Ishikawa (cell line): ENCODE measurements at regions not wholly inside any gene's neighbourhood (a gene's known extent, or its start where the extent isn't known, plus 50 kb on each side); places are given as distances from the start of the nearest gene placed in this dataset.

ENCODE experiments used
- CEBPB ChIP-seq: IDR thresholded peaks from 2 replicates; pipeline ENCODE4 v1.6.1; 2012
- CREB1 ChIP-seq: IDR thresholded peaks from 2 replicates; pipeline ENCODE4 v1.6.1; 2012; ENCODE audit warnings: low read depth
- EGR1 ChIP-seq: IDR thresholded peaks from 2 replicates; pipeline ENCODE4 v1.6.1; 2012
- RAD21 ChIP-seq: IDR thresholded peaks from 2 replicates; pipeline ENCODE4 v1.6.1; 2012; ENCODE audit warnings: low read depth
- TAF1 ChIP-seq: IDR thresholded peaks from 2 replicates; pipeline ENCODE4 v1.6.1; 2012; ENCODE audit warnings: low read depth, mild to moderate bottlenecking
- TEAD4 ChIP-seq: IDR thresholded peaks from 2 replicates; pipeline ENCODE4 v1.6.1; 2012
- YY1 ChIP-seq: IDR thresholded peaks from 2 replicates; pipeline ENCODE4 v1.6.1; 2012; ENCODE audit warnings: low read depth
- ZBTB7A ChIP-seq: IDR thresholded peaks from 2 replicates; pipeline ENCODE4 v1.6.1; 2012; ENCODE audit warnings: low read depth
- TF ChIP-seq, protein P1 (sequence below): IDR thresholded peaks from 2 replicates; pipeline ENCODE4 v1.6.1; 2012
- TF ChIP-seq, protein P2 (sequence below): IDR thresholded peaks from 2 replicates; pipeline ENCODE4 v1.6.1; 2012
- TF ChIP-seq, protein P3 (sequence below): IDR thresholded peaks from 2 replicates; pipeline ENCODE4 v1.6.1; 2012; ENCODE audit warnings: low read depth, mild to moderate bottlenecking

DNA sequence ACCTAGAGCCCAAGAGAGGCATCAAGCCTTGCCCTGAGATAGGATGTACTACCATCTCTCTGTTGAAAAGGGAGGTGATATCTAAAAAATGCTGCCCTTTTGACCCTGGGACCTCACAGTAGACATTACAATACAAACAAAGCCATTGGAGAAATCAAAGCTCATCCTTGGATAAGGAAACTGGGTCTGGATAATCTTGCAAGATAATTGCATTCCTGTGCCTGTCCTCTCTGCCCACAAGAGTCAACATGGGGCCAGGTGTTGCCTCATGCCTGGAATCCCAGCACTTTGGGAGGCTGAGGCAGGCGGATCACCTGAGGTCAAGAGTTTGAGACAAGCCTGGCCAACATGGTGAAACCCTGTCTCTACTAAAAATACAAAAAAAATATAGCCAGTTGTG, 57.3 kb upstream of the DLG1 start:
- TF ChIP-seq YY1 (no peak), ZBTB7A (no peak), CEBPB (no peak), RAD21 (no peak), EGR1 (no peak), TAF1 (no peak), TEAD4 (no peak), CREB1 (no peak)
- TF ChIP-seq, protein P1, sequence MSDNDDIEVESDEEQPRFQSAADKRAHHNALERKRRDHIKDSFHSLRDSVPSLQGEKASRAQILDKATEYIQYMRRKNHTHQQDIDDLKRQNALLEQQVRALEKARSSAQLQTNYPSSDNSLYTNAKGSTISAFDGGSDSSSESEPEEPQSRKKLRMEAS: no peak
- TF ChIP-seq, protein P2, sequence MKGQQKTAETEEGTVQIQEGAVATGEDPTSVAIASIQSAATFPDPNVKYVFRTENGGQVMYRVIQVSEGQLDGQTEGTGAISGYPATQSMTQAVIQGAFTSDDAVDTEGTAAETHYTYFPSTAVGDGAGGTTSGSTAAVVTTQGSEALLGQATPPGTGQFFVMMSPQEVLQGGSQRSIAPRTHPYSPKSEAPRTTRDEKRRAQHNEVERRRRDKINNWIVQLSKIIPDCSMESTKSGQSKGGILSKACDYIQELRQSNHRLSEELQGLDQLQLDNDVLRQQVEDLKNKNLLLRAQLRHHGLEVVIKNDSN: no peak
- TF ChIP-seq, protein P3, sequence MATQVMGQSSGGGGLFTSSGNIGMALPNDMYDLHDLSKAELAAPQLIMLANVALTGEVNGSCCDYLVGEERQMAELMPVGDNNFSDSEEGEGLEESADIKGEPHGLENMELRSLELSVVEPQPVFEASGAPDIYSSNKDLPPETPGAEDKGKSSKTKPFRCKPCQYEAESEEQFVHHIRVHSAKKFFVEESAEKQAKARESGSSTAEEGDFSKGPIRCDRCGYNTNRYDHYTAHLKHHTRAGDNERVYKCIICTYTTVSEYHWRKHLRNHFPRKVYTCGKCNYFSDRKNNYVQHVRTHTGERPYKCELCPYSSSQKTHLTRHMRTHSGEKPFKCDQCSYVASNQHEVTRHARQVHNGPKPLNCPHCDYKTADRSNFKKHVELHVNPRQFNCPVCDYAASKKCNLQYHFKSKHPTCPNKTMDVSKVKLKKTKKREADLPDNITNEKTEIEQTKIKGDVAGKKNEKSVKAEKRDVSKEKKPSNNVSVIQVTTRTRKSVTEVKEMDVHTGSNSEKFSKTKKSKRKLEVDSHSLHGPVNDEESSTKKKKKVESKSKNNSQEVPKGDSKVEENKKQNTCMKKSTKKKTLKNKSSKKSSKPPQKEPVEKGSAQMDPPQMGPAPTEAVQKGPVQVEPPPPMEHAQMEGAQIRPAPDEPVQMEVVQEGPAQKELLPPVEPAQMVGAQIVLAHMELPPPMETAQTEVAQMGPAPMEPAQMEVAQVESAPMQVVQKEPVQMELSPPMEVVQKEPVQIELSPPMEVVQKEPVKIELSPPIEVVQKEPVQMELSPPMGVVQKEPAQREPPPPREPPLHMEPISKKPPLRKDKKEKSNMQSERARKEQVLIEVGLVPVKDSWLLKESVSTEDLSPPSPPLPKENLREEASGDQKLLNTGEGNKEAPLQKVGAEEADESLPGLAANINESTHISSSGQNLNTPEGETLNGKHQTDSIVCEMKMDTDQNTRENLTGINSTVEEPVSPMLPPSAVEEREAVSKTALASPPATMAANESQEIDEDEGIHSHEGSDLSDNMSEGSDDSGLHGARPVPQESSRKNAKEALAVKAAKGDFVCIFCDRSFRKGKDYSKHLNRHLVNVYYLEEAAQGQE: no peak
